SU-DHL-6 (cell line): ENCODE measurements at regions not wholly inside any gene's neighbourhood (a gene's known extent, or its start where the extent isn't known, plus 50 kb on each side); places are given as distances from the start of the nearest gene placed in this dataset.

ENCODE experiments used
- CTCF ChIP-seq: fragments of 200-600 bp; sonication (generic); IDR thresholded peaks from one replicate; pipeline ENCODE4 v1.5.1; 2017; ENCODE audit warnings: antibody characterized with exemption, mild to moderate bottlenecking, low read length, moderate library complexity; ENCODE audit not compliant: insufficient read depth, poor library complexity, severe bottlenecking
- EZH2phosphoT487 ChIP-seq: fragments of 200-600 bp; sonication (generic), shearing (Covaris generic); conservative IDR thresholded peaks from 2 replicates; pipeline ENCODE4 v1.6.1; 2018; ENCODE audit warnings: mild to moderate bottlenecking, antibody characterized with exemption, low read length, moderate library complexity, mixed read lengths

- no peak for TF ChIP-seq CTCF
- no peak for TF ChIP-seq EZH2phosphoT487
Observed at GRCh38 chr4:173991316-173991715, 292.2 kb downstream of the FBXO8 start.
